ENCODE measurements at regions not wholly inside any gene's neighbourhood (a gene's known extent, or its start where the extent isn't known, plus 50 kb on each side); places are given as distances from the start of the nearest gene placed in this dataset.

DNA sequence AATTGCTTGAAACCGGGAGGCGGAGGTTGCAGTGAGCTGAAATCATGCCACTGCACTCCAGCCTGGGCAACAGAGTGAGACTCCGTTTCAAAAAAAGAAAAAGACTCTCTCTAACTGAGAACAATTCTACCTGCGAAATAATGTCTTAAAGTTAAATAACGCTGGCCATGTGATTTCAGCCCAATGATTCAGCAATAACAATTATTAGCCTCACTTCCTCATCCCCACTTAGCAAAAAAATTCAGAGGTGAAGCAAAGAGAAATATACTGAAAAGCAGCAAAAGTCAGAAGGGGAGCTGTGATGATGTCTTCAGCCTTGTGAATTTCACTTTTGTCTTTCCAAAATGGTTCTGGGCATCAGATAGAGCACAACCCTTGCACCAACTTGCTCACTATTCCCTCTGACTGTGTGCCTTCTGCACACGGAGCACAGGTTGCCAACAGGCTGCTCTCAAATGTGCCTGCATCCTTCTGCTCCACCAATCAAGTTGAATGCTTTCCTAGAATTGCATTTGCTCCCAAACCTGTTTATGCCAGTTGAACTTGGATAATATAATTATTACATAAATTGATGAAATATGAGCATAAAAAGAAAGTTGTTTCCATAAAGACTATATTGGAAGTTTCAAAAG lies 79.8 kb upstream of the IPO9 start:
- DNase-seq (ENCODE audit: low spot score), result no peak

DNA sequence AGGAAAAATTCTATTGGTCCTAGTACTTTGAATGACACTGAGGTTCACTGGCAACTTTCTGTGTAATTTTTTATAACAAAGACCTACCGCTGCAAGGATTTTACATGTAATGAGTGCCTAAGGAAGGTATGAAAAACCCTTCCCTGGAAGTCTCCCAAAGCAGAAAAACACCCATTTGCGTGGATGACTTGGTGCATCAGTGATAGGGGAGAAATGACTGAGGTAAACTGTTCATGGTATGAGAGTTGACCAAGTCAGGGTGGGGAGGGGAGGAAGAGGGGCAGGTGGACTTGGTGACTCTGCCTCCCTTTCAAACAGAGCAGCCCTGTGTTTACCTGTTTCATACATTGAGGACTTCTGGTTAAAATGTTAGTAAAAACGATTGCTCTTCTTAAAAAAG lies 78.8 kb upstream of the IPO9 start:
- DNase-seq (ENCODE audit: low spot score), result no peak

DNA sequence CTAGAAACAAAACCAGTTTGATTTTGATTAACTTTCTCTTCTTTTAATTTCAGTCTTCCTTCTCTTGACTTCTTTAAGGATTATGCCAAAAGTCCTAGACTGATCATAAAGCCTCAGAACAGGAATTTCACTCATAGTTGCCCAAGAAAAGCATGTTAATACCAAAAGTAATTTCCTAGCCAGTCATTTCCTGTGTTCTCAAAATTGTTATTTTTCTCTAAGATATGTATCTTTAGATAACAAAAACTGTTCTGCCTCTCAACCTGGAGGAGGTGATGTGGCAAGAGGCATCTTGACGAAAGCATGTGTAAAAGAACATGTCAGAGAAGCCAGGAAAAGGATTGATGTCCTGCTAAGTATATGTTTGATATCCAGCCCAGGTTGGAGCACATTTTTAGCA lies 78.0 kb upstream of the IPO9 start:
- DNase-seq (ENCODE audit: low spot score), result no peak

DNA sequence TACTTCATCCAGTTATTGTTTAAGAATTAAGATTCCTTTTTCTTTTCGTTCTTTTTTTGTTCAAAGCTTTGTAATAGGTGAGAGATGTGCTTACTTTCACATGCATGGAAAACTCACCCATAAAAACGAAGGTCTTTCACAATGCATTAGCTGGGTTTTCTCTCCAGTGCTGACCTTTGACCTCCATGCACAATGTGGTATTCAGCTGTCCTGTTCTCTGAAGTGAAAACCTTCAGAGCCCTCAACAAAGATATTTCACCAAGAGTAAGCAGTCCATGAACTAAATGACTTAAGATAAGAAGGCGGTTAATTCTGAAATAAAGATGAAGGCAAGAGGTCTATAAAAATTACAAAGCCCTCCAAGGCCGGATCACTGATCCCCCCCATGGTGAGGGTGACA lies 77.1 kb upstream of the IPO9 start:
- no peak for DNase-seq (ENCODE audit: low spot score)

DNA sequence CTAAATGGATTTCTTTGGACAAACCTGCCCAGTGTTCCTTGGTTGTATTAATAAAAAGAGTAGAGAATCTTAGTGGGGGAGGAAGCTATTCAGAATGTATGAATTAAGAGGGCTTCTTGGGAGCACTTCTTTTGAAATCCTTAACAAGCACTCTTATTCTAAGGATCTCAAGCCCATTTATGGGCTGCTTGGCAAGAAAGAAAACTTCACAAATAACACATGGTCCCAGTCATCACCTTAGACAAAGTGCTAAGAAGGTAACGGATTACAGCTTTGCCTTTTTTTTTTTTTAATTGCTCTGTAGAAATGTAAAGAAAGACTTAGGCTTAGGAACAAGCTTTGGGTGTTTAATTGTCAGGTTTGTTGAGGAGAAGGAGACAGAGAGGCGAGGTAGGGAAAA lies 76.6 kb upstream of the IPO9 start:
- no peak for DNase-seq (ENCODE audit: low spot score)

DNA sequence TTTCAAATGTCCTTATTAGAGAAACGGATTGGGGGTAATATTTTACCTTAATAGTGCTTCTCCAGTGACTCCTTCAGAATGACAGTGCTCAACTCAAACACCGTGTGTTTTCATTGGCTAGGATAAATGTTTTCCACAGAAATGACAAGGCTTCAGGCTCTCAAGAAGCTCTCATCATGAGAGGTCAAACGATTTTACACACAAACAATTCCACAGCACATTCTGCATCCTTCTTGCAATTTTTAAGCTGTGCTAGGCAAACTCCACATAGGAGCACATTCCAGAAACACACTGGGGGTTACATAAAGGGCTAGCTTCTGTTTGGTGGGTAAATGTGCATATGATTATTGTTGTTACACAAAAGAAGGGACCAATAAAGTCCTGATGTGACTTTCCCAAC lies 75.5 kb upstream of the IPO9 start:
- DNase-seq (ENCODE audit: low spot score), result no peak

DNA sequence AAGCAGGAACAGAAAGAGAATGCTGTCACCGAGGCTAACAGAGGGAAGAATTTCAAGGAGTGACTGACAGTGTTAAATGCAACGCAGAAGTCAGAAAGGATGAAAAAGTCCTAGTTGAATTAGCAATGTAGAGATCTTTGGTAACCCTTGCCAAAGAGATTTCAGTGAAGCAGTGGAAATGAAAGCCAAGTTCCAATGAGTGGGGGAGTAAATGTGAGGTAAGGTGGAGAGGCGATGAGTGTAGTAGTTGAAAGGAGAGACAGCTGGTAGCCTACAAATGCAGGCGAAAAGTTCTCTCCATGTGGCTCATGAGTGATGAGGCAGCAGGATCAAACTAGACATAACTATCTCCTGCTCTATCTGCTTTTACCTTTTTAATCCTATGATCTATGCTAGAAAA lies 74.6 kb upstream of the IPO9 start:
- DNase-seq (ENCODE audit: low spot score), result no peak

DNA sequence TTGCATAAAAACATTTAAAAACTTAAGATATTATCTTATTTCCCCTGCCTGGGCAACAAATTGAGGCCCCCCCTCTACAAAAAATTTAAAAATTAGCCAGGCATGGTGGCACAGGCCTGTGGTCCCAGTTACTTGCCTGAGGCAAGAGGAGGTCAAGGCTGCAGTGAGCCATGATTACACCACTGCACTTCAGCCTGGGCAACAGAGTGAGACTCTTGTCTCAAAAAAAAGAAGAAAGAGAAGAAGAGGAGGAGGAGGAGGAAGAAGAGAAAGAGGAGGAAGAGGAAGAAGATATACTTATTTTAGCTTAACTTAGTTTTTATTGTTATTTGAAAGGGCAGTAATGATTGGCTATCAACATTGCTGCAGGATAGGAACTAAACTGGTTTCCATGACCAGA lies 73.8 kb upstream of the IPO9 start:
- no peak for DNase-seq (ENCODE audit: low spot score)

DNA sequence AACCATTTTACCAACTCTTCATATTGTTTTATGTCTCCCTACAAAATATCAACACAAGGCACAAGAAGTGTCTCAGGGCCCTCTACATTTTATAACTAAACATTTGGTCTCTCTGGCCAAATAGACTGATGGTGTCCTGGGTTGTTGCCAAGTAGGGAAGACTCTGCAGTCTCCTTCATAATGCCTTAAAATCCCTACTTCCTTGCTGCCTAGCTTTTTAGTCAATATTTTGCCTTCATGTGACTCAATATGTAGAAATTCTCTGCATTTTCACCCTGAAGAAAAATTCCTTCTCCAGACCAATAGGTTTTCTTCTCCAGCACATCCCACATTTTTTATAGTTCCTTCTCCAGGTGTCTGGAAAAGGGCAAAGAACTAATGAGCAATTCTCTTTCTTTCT lies 72.6 kb upstream of the IPO9 start:
- no peak for DNase-seq (ENCODE audit: low spot score)

DNA sequence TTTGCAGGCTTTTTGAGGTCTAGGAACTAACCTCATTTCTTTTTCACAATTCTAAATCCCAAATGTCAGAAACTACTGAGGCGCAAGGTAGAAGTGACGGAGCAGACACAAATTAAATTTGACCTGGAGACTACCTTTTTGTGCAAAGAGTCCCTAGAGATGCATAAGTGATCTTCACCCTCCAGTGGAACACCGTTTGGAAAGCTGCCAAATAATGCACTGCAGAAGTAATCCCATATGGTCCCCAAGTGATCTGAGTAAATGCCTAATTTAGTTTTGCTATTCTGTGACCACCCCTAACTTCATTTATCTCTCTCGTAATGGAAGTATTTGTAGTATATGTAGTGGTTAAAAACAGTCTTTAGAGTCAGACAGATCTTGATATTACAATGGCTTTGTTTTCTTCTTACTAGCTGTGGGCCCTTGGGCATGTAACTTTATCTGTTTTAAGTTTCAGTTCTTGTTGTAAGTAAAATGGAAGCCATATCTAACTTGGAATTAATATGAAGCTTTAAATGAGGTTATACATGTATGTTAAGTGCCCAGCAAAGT lies 70.4 kb upstream of the IPO9 start:
- DNase-seq (ENCODE audit: low spot score), result no peak

DNA sequence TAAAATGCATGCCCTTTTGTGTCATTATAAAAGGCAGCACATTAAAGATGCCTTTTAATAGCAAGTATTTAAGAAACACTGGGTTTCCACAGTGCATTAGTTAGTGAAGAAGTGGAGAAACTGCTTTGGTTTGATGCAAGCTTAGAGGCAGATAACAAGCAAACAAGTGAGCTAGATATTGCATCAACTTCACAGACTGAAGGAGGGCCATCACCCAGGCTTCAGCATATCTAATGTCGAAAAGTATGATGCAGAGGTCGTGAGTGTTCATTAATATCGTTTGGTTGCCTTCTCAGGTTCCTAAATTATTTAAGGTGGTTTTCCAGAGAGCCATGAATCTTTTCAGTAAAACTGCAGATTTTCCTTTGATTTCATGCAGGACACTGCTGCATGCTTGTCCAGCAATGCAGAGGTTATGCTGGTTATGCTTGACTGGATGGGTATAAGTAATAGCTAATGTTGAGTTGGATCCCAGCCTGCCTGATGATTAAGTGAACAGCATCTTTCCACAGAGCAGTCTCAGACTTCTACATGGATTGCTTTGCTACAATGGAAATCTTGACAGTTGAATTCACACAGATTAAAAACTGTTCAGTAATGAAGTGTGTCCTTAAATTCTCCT lies 69.7 kb upstream of the IPO9 start:
- no peak for DNase-seq (ENCODE audit: low spot score)

DNA sequence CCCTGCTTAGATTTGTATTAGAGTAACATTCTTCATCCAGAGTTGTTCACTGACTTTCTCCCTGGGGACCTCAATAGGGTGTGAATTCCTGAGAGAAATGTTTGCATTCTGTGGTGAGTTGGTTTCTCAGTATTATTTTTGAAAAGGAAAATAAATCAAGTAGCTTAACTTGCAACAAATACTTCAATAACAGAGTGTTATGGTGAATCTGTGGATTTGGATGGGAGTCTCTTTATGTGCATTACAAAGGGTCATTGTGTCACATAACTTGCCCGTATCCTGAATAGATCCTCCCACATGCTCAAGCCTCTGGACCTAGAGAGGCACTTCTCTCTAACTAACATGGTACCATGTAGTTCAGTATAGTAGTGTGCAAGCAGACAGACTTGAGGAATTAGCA lies 68.4 kb upstream of the IPO9 start:
- peak; percentile 60 for DNase-seq (ENCODE audit: low spot score)

DNA sequence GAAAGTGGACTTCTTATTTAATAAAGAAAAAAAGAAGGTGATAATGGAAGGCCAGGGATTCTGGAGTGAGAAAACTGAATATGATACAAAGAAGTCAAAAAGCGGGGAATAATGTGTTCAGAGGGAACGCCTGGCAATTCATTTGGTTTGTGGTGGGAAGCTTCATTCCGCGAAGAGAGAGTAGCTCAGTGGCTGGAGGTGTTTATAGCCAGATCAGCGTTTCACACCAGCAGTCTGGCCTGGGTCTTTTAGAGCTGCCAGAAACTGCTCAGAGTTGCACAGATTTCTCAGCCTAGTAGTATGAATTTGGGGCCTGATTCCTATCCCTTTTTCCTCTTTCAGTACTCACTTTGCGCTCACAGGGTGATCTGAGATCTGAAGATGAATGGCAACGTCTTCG lies 67.8 kb upstream of the IPO9 start:
- no peak for DNase-seq (ENCODE audit: low spot score)

DNA sequence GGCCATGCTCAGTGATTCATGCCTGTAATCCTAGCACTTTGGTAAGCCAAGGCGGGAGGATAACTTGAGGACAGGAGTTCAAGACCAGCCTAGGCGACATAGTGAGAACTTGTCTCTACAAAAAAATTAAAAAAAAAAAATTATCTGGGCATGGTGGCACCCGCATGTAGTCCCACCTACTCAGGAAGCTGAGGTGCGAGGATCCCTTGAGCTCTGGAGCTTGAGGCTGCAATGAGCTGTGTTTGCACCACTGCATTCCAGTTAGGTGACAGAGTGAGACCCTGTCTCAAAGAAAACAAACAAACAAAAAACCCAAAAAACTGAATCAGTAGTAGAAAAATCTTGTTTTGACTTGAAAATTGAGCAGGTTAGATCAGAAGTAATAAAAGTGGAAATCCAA lies 67.1 kb upstream of the IPO9 start:
- DNase-seq (ENCODE audit: low spot score), result no peak

DNA sequence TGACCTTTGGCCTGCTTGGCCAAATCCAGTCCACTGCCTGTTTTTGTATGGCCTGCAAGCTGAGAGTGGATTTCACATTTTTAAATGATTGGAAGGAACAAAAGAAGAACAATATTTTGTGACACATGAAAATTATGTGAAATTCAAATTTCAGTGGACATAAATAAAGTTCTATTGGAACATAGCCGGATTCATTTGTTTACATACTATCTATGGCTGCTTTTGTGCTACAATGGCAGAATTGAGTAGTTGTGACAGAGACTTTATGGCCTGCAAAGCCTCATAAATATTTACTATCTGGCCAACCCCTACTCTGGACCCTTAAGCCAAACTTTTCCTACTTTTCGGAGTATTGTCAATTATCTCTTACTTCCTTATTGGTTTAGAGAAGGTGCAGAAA lies 66.6 kb upstream of the IPO9 start:
- no peak for DNase-seq (ENCODE audit: low spot score)

DNA sequence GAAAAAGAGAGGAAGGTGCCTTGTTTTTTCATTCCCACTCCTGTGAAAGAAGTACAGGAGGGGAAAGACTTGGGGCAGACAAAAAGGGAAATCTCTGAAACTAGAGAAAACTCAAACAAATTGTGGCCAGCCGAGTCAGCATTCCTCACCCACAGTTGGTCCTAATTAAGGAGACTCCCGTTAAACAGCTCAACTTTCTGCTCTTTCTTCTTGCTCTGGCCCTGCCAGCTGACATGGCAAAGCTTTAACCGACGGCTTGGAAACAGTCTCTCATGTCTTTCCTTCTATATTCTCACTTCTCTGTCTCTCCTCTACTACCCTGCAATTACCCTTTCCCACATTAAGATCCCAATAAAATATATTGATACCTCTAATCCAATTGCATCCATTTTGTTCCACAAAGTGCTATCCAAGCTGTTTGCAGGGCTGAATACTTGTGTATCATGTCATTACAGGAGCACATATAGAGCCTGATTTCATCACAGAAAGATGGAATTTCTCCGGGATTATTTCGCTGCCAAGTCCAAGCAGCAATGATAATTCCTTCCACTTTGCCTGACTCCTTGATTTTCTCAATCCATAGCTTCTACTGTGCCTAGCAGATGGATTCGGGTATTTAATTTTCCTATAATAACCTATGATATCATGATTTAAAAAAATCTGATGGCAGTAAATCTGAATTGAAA lies 65.4 kb upstream of the IPO9 start:
- no peak for DNase-seq (ENCODE audit: low spot score)

DNA sequence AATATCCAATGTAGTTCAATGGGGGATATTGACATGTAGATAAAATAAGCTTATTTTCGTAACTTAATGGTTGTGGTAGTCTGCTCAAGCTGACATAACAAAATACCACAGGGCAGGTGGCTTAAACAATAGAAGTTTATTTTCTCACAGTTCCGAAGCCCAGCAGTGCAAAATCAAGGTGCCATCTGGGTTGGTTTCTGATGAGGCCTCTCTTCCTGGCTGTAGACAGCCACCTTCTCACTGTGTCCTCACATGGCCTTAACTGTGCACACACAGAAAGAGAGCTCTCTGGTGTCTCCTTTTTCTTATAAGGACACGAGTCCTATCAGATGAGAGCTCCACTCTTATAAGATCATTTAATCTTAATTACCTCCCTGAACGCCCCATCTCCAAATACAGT lies 64.8 kb upstream of the IPO9 start:
- no peak for DNase-seq (ENCODE audit: low spot score)

DNA sequence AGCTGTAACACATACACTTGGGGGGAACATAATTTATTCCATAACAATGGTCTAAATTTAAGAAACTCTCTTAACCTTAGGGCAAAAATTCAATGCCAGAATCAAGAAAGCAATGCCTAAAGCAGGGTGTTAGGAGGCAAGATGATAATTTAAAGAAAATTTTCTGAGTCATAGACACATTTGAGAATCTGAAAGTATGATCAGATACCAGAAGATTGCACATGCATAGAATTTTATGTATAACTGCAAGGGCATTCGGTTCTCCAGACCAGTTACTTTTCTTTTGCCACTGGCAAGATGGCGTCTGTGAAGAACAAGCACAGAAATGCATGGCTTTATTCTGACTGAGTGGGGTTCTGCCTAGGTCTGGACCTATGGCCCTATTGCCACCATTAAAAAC lies 64.4 kb upstream of the IPO9 start:
- no peak for DNase-seq (ENCODE audit: low spot score)

DNA sequence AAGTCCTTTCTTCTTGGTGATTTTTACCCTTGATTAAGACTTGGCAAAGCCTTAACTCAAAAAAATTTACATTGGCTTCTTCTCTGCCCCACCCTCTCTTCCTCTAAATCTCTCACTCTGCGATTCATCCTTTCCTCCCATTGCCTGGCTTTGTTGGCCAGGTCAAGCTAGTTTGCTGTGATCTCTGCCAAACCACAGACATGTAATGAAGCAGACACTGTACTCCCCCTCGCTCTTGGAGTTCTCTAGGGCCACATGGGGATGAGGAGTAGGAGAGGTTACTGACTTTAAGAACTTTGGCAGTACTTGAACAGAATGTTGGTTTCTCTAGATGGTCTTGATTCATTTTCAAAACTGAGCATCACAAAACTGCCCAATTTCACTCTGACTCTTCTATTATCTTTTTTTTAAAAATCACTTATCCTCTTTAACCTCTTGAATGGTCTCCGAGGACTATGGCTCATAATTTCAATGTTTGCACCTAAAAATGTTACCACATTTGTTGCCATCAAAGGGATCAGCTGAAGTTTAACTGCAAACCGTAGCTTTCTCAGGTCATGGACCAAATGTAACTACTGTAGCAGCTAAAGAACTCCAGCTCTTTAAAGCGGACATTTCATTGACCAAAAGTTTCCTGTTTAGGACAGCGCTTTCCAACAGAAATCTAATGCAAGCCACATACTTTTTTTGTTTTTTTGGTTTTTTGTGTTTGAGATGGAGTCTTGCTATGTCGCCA lies 62.7 kb upstream of the IPO9 start:
- peak; percentile 72 for DNase-seq (ENCODE audit: low spot score)

DNA sequence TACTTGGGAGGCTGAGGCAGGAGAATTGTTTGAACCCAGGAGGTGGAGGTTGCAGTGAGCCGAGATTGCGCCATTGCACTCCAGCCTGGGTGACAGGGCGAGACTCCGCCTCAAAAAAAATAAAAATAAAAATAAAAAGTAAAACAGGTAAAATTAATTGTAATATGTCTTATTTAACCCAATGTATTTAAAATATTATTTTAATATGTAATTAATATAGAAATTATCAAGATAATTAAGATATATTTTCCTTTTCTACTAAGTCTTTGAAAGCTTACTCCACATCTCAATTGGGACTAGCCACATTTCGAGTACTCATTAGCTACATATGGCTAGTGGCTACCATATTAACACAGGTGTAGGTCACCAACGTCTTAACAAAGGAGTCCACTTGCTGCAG lies 61.6 kb upstream of the IPO9 start:
- no peak for DNase-seq (ENCODE audit: low spot score)

DNA sequence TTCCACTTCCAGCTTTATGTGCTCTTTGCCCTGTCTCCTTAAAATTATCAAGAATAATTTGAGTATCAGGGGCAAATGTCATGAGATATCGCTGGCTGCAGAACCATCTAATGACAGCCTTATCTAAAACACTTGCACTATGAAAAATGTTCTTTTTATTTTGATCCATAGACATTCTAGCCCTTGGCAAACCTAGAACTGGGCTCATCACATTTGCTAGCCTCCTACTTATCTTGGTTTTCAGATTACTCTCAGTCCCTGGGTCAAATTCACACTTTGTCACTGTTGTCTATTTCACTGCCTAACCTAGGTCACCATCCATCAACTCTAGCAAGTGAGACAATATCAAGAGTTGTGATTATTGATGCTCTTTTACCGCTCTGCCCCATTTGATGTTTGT lies 59.9 kb upstream of the IPO9 start:
- DNase-seq (ENCODE audit: low spot score), result no peak

DNA sequence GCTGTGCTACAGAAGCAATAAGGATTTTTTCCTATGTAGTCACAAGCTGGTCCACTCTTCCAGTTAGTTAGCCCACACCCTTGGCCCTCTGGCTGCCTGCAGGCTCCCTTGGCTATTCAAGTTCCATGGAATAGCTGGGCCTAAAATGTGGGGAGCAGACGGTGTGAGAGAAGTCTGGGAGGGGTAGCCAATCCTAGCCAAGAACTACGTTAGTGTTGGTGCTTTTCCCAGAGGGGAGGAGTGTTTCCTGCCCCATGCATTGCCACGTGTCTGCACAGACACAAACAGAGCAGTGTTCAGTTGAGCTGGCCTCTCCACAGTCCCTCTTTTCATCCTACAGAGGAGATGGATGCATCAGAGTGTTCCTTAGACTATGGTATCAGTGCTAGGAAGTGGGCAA lies 59.0 kb upstream of the IPO9 start:
- no peak for DNase-seq (ENCODE audit: low spot score)

DNA sequence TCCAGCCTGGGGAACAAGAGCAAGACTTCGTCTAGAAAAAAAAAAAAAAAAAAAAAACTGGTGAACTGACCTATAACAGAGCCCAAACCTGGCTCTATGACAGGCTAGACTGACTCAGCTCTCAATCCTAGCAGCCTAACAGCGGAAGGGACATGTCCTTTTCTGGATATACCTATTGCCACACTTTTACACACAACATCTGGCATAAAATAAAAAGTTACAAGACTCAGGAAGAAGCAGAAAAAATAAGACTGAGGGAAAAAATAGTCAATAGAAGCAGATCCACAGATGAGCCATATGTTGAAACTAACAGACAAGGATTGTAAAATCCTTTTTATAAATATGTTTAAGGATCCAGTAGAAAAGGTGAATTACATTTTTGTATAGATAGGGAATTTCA lies 57.5 kb upstream of the IPO9 start:
- no peak for DNase-seq (ENCODE audit: low spot score)
